H1 (cell line): ENCODE measurements at regions not wholly inside any gene's neighbourhood (a gene's known extent, or its start where the extent isn't known, plus 50 kb on each side); places are given as distances from the start of the nearest gene placed in this dataset.

ENCODE experiments used
- CTCF ChIA-PET: fragments of 300-600 bp; sonication (Branson Sonifier 250); formaldehyde crosslinking; loops from one replicate; lab custom pipeline; 2021; ENCODE audit not compliant: partially characterized antibody; lab: Charles Lee
- POLR2A ChIA-PET: fragments of 300-600 bp; sonication (Branson Sonifier 250); formaldehyde crosslinking; loops from one replicate; lab custom pipeline; 2021; ENCODE audit warnings: inconsistent platforms; ENCODE audit not compliant: partially characterized antibody; lab: Charles Lee
- DNase-seq, 2 experiments: peaks; one replicate each; pipeline versions ENCODE4 v3.0.0 to v3.0.0-alpha.2; 2010 to 2022; ENCODE audit warnings: low spot score in 2 of 2, low read depth in 1 of 2, mixed read lengths in 1 of 2
- FAIRE-seq: peaks from 2 replicates; lab custom pipeline; 2011; peaks lifted over from hg19 to GRCh38; lab: Jason Lieb, UNC
- H2AFZ ChIP-seq: 2 replicates; pipeline ENCODE4 v1.8.1; 2012; ENCODE audit warnings: low read length, inconsistent platforms
- H2AK5ac ChIP-seq: 2 replicates; pipeline ENCODE4 v1.6.1; 2013; ENCODE audit warnings: low read depth, low read length
- H2BK120ac ChIP-seq: replicated peaks from 2 replicates; pipeline ENCODE3; 2013; ENCODE audit warnings: low read depth, low read length, inconsistent platforms
- H2BK12ac ChIP-seq: 2 replicates; pipeline ENCODE4 v1.6.1; 2013; ENCODE audit warnings: low read depth, low read length
- H2BK15ac ChIP-seq: 2 replicates; pipeline ENCODE4 v1.6.1; 2013; ENCODE audit warnings: low read length
- H2BK20ac ChIP-seq: 2 replicates; pipeline ENCODE4 v1.6.1; 2013; ENCODE audit warnings: low read length
- H2BK5ac ChIP-seq: 2 replicates; pipeline ENCODE4 v1.6.1; 2013; ENCODE audit warnings: low read depth, low read length
- H3K14ac ChIP-seq: 2 replicates; pipeline ENCODE4 v1.6.1; 2013; ENCODE audit warnings: inconsistent platforms; ENCODE audit not compliant: insufficient read length
- H3K18ac ChIP-seq: 2 replicates; pipeline ENCODE4 v1.6.1; 2013; ENCODE audit warnings: low read length; ENCODE audit errors: extremely low read depth
- H3K23ac ChIP-seq: 2 replicates; pipeline ENCODE4 v1.6.1; 2013; ENCODE audit warnings: inconsistent platforms; ENCODE audit not compliant: insufficient read length
- H3K23me2 ChIP-seq: 2 replicates; pipeline ENCODE4 v1.6.1; 2013; ENCODE audit warnings: low read depth, low read length
- H3K27ac ChIP-seq: 2 replicates; pipeline ENCODE4 v1.6.1; 2011; ENCODE audit warnings: low read depth, low read length, inconsistent platforms
- H3K27me3 ChIP-seq, 4 experiments: replicated peaks in 1 of 4; 1 replicate in 1 of 4; 2 replicates in 3 of 4; pipeline versions ENCODE4 v1.6.1 to v1.8.1; 2011 to 2013; ENCODE audit warnings: low read length in 3 of 4, mild to moderate bottlenecking in 3 of 4, inconsistent platforms in 2 of 4, mixed read lengths in 2 of 4, moderate library complexity in 1 of 4; ENCODE audit not compliant: control insufficient read depth in 3 of 4, insufficient read depth in 3 of 4; ENCODE audit errors: extremely low read depth in 1 of 4
- H3K36me3 ChIP-seq, 4 experiments: 2 replicates each; pipeline versions ENCODE4 v1.6.1 to v1.8.1; 2011 to 2013; ENCODE audit warnings: mild to moderate bottlenecking in 4 of 4, low read length in 3 of 4, moderate library complexity in 2 of 4, control low read depth in 1 of 4, inconsistent platforms in 1 of 4; ENCODE audit not compliant: insufficient read depth in 4 of 4, control insufficient read depth in 2 of 4
- H3K4ac ChIP-seq: replicated peaks from 2 replicates; pipeline ENCODE3; 2013; ENCODE audit warnings: low read length, low read depth, mixed read lengths, inconsistent platforms; ENCODE audit not compliant: insufficient read length
- H3K4me1 ChIP-seq, 4 experiments: replicated peaks in 1 of 4; 1 replicate in 1 of 4; 2 replicates in 3 of 4; pipeline versions ENCODE4 v1.6.1 to v1.8.1; 2011 to 2013; ENCODE audit warnings: low read length in 3 of 4, inconsistent platforms in 2 of 4, mixed read lengths in 1 of 4; ENCODE audit not compliant: insufficient read depth in 4 of 4, control insufficient read depth in 3 of 4
- H3K4me2 ChIP-seq, 2 experiments: 2 replicates each; pipeline versions ENCODE4 v1.6.1 to v1.8.1; 2011 to 2013; ENCODE audit warnings: low read depth in 2 of 2, low read length in 2 of 2, control low read depth in 1 of 2, inconsistent platforms in 1 of 2, mild to moderate bottlenecking in 1 of 2; ENCODE audit not compliant: insufficient read depth in 1 of 2
- H3K4me3 ChIP-seq, 4 experiments: fragments of 200-600, 300-600 bp in 1 of 4; sonication (generic), shearing (Covaris generic), sonication (Bioruptor Twin) in 1 of 4; 2 replicates each; pipeline versions ENCODE4 v1.5.1 to v1.8.1; 2011 to 2016; ENCODE audit warnings: low read length in 4 of 4, low read depth in 3 of 4, control low read depth in 2 of 4, inconsistent platforms in 2 of 4, mild to moderate bottlenecking in 2 of 4, mixed read lengths in 1 of 4, moderate library complexity in 1 of 4; ENCODE audit not compliant: insufficient read depth in 2 of 4; ENCODE audit errors: extremely low read depth in 1 of 4
- H3K56ac ChIP-seq: replicated peaks from 2 replicates; pipeline ENCODE3; 2013; ENCODE audit warnings: low read depth, mild to moderate bottlenecking, mixed read lengths, low read length, inconsistent platforms; ENCODE audit not compliant: insufficient read length
- H3K79me1 ChIP-seq: 2 replicates; pipeline ENCODE4 v1.6.1; 2013; ENCODE audit warnings: low read depth, low read length, control low read depth
- H3K79me2 ChIP-seq, 2 experiments: 2 replicates each; pipeline versions ENCODE4 v1.6.1 to v1.8.1; 2012 to 2013; ENCODE audit warnings: low read length in 2 of 2, mild to moderate bottlenecking in 2 of 2, inconsistent platforms in 1 of 2; ENCODE audit not compliant: insufficient read depth in 2 of 2, control insufficient read depth in 1 of 2
- H3K9ac ChIP-seq, 4 experiments: replicated peaks in 1 of 4; 1 replicate in 1 of 4; 2 replicates in 3 of 4; pipeline versions ENCODE4 v1.6.1 to v1.8.1; 2011 to 2013; ENCODE audit warnings: low read depth in 3 of 4, low read length in 3 of 4, control low read depth in 2 of 4, mild to moderate bottlenecking in 2 of 4, moderate library complexity in 2 of 4, inconsistent platforms in 1 of 4; ENCODE audit errors: extremely low read depth in 1 of 4
- H3K9me3 ChIP-seq, 2 experiments: 2 replicates each; pipeline versions ENCODE4 v1.6.1 to v1.8.1; 2012 to 2013; ENCODE audit warnings: mild to moderate bottlenecking in 2 of 2, moderate library complexity in 2 of 2, control low read depth in 1 of 2, inconsistent platforms in 1 of 2, low read depth in 1 of 2, low read length in 1 of 2, mixed read lengths in 1 of 2; ENCODE audit not compliant: insufficient read depth in 2 of 2
- H4K20me1 ChIP-seq, 2 experiments: replicated peaks in 1 of 2; 2 replicates each; pipeline versions ENCODE3 to v1.8.1; 2011 to 2013; ENCODE audit warnings: inconsistent platforms in 2 of 2, low read length in 2 of 2, mild to moderate bottlenecking in 1 of 2; ENCODE audit not compliant: insufficient read depth in 2 of 2, control insufficient read depth in 1 of 2
- H4K5ac ChIP-seq: 2 replicates; pipeline ENCODE4 v1.6.1; 2013; ENCODE audit warnings: low read length, low read depth, mixed read lengths, inconsistent platforms; ENCODE audit not compliant: insufficient read length
- H4K8ac ChIP-seq: 2 replicates; pipeline ENCODE4 v1.8.0; 2013; ENCODE audit warnings: mild to moderate bottlenecking, moderate library complexity, low read length, inconsistent platforms; ENCODE audit not compliant: insufficient read depth; ENCODE audit errors: extremely low read depth
- H4K91ac ChIP-seq: replicated peaks from 2 replicates; pipeline ENCODE3; 2013; ENCODE audit warnings: low read length, mixed read lengths, inconsistent platforms; ENCODE audit not compliant: insufficient read length
- BACH1 ChIP-seq: IDR thresholded peaks from 2 replicates; pipeline ENCODE4 v1.6.1; 2012; ENCODE audit warnings: low read length, improper control_type of control experiment
- BCL11A ChIP-seq, 2 experiments: IDR thresholded peaks; one replicate each; pipeline ENCODE4 v1.6.1; 2011; ENCODE audit warnings: low read depth in 2 of 2, low read length in 2 of 2, mild to moderate bottlenecking in 2 of 2
- CEBPB ChIP-seq: IDR thresholded peaks from 2 replicates; pipeline ENCODE4 v1.6.1; 2012; ENCODE audit warnings: low read depth, low read length
- EP300 ChIP-seq, 2 experiments: IDR thresholded peaks; 1 replicate in 1 of 2; 2 replicates in 1 of 2; pipeline ENCODE4 v1.6.1; 2011 to 2012; ENCODE audit warnings: low read depth in 2 of 2, low read length in 2 of 2, mild to moderate bottlenecking in 2 of 2, borderline replicate concordance in 1 of 2, inconsistent platforms in 1 of 2, moderate library complexity in 1 of 2
- RXRA ChIP-seq: IDR thresholded peaks from 2 replicates; pipeline ENCODE4 v1.6.1; 2011; ENCODE audit warnings: low read depth, mild to moderate bottlenecking, low read length, moderate library complexity; ENCODE audit not compliant: insufficient read depth
- SIN3A ChIP-seq, 2 experiments: IDR thresholded peaks in 1 of 2; conservative IDR thresholded peaks in 1 of 2; 2 replicates each; pipeline ENCODE4 v1.6.1; 2011 to 2012; ENCODE audit warnings: low read length in 2 of 2, improper control_type of control experiment in 1 of 2, low read depth in 1 of 2, mild to moderate bottlenecking in 1 of 2
- TEAD4 ChIP-seq: IDR thresholded peaks from 2 replicates; pipeline ENCODE4 v1.6.1; 2012; ENCODE audit warnings: low read depth, low read length, inconsistent platforms, mixed read lengths
- YY1 ChIP-seq: IDR thresholded peaks from 2 replicates; pipeline ENCODE4 v1.6.1; 2011; ENCODE audit warnings: low read depth, mild to moderate bottlenecking, low read length
- WGBS, 2 experiments: shearing (Covaris generic) in 1 of 2; methylation state at CpG; one replicate each; pipeline versions ENCODE4 v1.1.6 to v1.1.7; 2013 to 2015; ENCODE audit warnings: low lambda C conversion rate in 2 of 2, mixed read lengths in 2 of 2, inconsistent platforms in 1 of 2, low coverage in 1 of 2, missing lambda C conversion rate in 1 of 2; ENCODE audit not compliant: insufficient replicate concordance in 2 of 2, insufficient coverage in 1 of 2, insufficient read length in 1 of 2; ENCODE audit errors: extremely low coverage in 1 of 2, missing lambda C conversion rate in 1 of 2; 5-methylcytosine and 5-hydroxymethylcytosine counted together
- TF ChIP-seq, protein P1 (sequence below), 3 experiments: IDR thresholded peaks; 1 replicate in 2 of 3; 2 replicates in 1 of 3; pipeline versions ENCODE4 v1.5.1 to v1.6.1; 2011; ENCODE audit warnings: low read length in 3 of 3, mild to moderate bottlenecking in 3 of 3, inconsistent platforms in 2 of 3, low read depth in 1 of 3, moderate library complexity in 1 of 3; ENCODE audit not compliant: insufficient read depth in 1 of 3; ENCODE audit errors: control extremely low read depth in 1 of 3

- Histone ChIP-seq H3K9me3 (no peaks in the 10 kb centered on the region), H2BK120ac (no peak overlapping the region), H2AFZ (no peak overlapping the region), H3K27me3 (no peaks in the 10 kb centered on the region), H4K91ac (no peak overlapping the region), H2BK20ac (no peak overlapping the region), H4K8ac (no peak overlapping the region), H3K4me1 (no peaks in the 10 kb centered on the region), H3K9ac (no peak overlapping the region), H3K14ac (no peak overlapping the region), H2AK5ac (no peak overlapping the region), H2BK15ac (no peak overlapping the region), H3K23me2 (no peaks in the 10 kb centered on the region), H3K27ac (no peak overlapping the region), H2BK5ac (no peak overlapping the region), H3K18ac (no peak overlapping the region), H3K4me2 (no peak overlapping the region), H3K79me1 (no peaks in the 10 kb centered on the region)
- no peak for DNase-seq
- 100% methylated on average over 1 of the region's 1 CpG; no CpG with 5 or more reads in 1 of the 2 experiments for WGBS, 2 experiments
- CTCF ChIA-PET = no interaction called here
- TF ChIP-seq SIN3A (conservative IDR thresholded peaks at IDR 0.05 in 1 of 2, IDR thresholded peaks at IDR 0.05 in 1 of 2; ENCODE audit: low read depth in 1 of 2, low read length in 2 of 2) = no peak
- TF ChIP-seq, protein P1, sequence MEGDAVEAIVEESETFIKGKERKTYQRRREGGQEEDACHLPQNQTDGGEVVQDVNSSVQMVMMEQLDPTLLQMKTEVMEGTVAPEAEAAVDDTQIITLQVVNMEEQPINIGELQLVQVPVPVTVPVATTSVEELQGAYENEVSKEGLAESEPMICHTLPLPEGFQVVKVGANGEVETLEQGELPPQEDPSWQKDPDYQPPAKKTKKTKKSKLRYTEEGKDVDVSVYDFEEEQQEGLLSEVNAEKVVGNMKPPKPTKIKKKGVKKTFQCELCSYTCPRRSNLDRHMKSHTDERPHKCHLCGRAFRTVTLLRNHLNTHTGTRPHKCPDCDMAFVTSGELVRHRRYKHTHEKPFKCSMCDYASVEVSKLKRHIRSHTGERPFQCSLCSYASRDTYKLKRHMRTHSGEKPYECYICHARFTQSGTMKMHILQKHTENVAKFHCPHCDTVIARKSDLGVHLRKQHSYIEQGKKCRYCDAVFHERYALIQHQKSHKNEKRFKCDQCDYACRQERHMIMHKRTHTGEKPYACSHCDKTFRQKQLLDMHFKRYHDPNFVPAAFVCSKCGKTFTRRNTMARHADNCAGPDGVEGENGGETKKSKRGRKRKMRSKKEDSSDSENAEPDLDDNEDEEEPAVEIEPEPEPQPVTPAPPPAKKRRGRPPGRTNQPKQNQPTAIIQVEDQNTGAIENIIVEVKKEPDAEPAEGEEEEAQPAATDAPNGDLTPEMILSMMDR (IDR thresholded peaks at IDR 0.05; ENCODE audit: control extremely low read depth in 1 of 3, insufficient read depth in 1 of 3, low read depth in 1 of 3, low read length in 3 of 3) = no peak
- no peak for TF ChIP-seq BCL11A (IDR thresholded peaks at IDR 0.05; ENCODE audit: low read depth in 2 of 2, low read length in 2 of 2)
- no peak for TF ChIP-seq EP300 (IDR thresholded peaks at IDR 0.05; ENCODE audit: borderline replicate concordance in 1 of 2, low read depth in 2 of 2, low read length in 2 of 2)
- TF ChIP-seq TEAD4 = no peak
- TF ChIP-seq BACH1 = no peak
- TF ChIP-seq CEBPB = no peak
- no peak for TF ChIP-seq YY1
- no peak for TF ChIP-seq RXRA
- TF ChIP-seq, all 59 proteins: peak for 0
- POLR2A ChIA-PET = no interaction called here
- H3K23ac ChIP-seq = no peak overlapping the region
- H3K36me3 ChIP-seq = no peaks in the 10 kb centered on the region
- no peak for FAIRE-seq
- no peak overlapping the region for H3K4me3 ChIP-seq
- H3K56ac ChIP-seq = no peak overlapping the region
- H3K79me2 ChIP-seq = no peaks in the 10 kb centered on the region
- no peak overlapping the region for H3K4ac ChIP-seq
- no peak overlapping the region for H2BK12ac ChIP-seq
- H4K5ac ChIP-seq = no peak overlapping the region
- no peaks in the 10 kb centered on the region for H4K20me1 ChIP-seq
These were observed 1072.5 kb downstream of the SUCLG1 start for GRCh38 chr2:83386549-83386948.
